ENCODE measurements at regions not wholly inside any gene's neighbourhood (a gene's known extent, or its start where the extent isn't known, plus 50 kb on each side); places are given as distances from the start of the nearest gene placed in this dataset.

DNA sequence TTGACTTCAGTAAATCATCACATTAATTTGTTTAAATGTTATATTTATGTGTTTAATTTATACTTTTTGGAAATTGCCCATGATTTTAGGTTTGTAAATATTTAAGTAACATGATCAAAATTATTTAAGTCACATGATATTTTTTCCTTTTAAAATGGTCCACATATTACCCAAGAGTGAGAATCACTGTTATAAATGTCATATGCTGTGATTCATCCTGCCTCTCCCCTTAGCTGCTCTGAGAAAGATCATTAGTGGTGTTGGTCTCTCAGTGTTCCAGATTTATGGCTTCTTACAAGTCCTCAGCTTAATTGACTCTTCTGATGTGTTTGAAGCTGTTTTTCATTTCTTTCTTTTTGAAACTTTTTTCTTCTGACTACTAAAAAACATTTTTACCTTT is 70.1 kb downstream of the SPANXN4 start:
- TF ChIP-seq, protein P1, sequence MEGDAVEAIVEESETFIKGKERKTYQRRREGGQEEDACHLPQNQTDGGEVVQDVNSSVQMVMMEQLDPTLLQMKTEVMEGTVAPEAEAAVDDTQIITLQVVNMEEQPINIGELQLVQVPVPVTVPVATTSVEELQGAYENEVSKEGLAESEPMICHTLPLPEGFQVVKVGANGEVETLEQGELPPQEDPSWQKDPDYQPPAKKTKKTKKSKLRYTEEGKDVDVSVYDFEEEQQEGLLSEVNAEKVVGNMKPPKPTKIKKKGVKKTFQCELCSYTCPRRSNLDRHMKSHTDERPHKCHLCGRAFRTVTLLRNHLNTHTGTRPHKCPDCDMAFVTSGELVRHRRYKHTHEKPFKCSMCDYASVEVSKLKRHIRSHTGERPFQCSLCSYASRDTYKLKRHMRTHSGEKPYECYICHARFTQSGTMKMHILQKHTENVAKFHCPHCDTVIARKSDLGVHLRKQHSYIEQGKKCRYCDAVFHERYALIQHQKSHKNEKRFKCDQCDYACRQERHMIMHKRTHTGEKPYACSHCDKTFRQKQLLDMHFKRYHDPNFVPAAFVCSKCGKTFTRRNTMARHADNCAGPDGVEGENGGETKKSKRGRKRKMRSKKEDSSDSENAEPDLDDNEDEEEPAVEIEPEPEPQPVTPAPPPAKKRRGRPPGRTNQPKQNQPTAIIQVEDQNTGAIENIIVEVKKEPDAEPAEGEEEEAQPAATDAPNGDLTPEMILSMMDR (IDR thresholded peaks at IDR 0.05): no peak
- H3K27ac Mint-ChIP-seq: no peak overlapping the region
- no peaks in the 10 kb centered on the region for H3K36me3 Mint-ChIP-seq (ENCODE audit: low read depth)
- DNase-seq: no peak
- H3K4me1 Mint-ChIP-seq (ENCODE audit: low read depth): no peaks in the 10 kb centered on the region
- H3K4me3 Mint-ChIP-seq: no peak overlapping the region
- peaks cover 8% of the 10 kb centered on the region for H3K9me3 Mint-ChIP-seq
- no peaks in the 10 kb centered on the region for H3K27me3 Mint-ChIP-seq (ENCODE audit: insufficient read depth)

DNA sequence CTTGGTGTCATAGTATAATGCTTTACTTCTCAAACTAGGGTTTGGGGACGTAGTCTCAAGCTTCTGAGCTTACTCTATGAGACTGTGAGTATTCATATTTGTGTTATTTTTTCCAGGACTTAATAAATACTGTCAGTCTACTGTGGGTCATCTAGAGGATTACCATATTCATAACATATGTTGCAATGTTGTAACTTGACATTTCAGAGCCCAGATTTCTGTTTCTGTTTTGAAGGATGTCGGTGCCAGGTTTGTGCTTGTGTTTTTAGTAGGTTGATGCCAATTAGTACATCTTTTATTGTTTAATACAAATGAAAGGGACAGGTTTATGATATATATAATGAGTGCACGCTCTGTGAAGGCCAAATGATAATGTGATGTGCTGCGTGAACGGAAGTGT is 69.6 kb downstream of the SPANXN4 start:
- Mint-ChIP-seq H3K4me1 (ENCODE audit: low read depth) (no peaks in the 10 kb centered on the region), H3K9me3 (peaks cover 8% of the 10 kb centered on the region), H3K36me3 (ENCODE audit: low read depth) (no peaks in the 10 kb centered on the region), H3K27ac (no peak overlapping the region), H3K4me3 (no peak overlapping the region), H3K27me3 (ENCODE audit: insufficient read depth) (no peaks in the 10 kb centered on the region)
- no peak for DNase-seq
- TF ChIP-seq, protein P1 (IDR thresholded peaks at IDR 0.05): no peak

DNA sequence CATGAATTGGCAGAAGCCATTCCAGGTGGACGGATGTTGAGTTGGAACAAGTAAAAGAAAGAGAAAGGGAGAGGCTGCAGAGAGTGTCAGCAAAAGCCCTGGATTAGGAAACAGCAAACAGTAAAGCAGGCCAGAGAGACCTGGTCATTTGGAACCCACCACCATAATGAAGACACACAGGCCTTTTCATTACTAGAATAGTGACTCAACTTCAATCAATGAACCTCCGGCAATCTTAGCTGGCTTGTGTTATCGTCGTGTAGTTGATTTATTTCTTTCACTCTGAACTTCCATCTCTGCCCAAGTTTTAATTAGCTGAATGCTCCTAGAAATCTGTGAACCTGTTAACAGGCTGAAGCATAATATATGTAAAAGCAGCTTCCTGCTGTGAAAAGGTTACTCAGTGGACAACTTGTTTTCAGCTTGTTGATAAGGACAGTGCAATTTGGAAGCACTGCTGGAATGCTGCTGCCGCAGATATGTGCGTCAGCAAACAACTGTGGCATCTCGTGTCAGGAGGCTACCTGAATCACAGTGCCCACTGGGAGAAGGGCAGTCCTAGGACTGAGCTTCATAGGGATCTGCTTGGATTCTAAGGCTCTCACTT is 68.8 kb downstream of the SPANXN4 start:
- Mint-ChIP-seq H3K27me3 (ENCODE audit: insufficient read depth) (no peaks in the 10 kb centered on the region), H3K4me1 (ENCODE audit: low read depth) (no peaks in the 10 kb centered on the region), H3K36me3 (ENCODE audit: low read depth) (no peaks in the 10 kb centered on the region), H3K27ac (no peak overlapping the region), H3K4me3 (no peak overlapping the region), H3K9me3 (peaks cover 8% of the 10 kb centered on the region)
- DNase-seq: no peak
- TF ChIP-seq, protein P1 (IDR thresholded peaks at IDR 0.05): no peak
